WTC11 (cell line): ENCODE measurements at regions not wholly inside any gene's neighbourhood (a gene's known extent, or its start where the extent isn't known, plus 50 kb on each side); places are given as distances from the start of the nearest gene placed in this dataset.

Experiments
- ATAC-seq: fragments of 200-7000 bp; cut with Tn5 transposase; 2 replicates; pipeline ENCODE4 v1.10.0; 2021; ENCODE audit warnings: mild to moderate bottlenecking, moderate library complexity
- CTCF ChIA-PET: fragments of 300-600 bp; sonication (Branson Sonifier 250); formaldehyde crosslinking; loops from one replicate; lab custom pipeline; 2021; ENCODE audit warnings: antibody characterized with exemption; lab: Charles Lee
- POLR2A ChIA-PET: fragments of 350-600 bp; sonication (Branson Sonifier 250); formaldehyde crosslinking; loops from one replicate; lab custom pipeline; 2021; ENCODE audit warnings: antibody characterized with exemption; lab: Charles Lee
- DNase-seq: peaks from one replicate; pipeline ENCODE4 v3.0.0; 2021; ENCODE audit warnings: low spot score
- H3K27ac Mint-ChIP-seq: 2 replicates; pipeline ENCODE4 v1.8.0; 2021; ENCODE audit warnings: mixed read lengths
- H3K27me3 Mint-ChIP-seq: 2 replicates; pipeline ENCODE4 v1.8.0; 2021; ENCODE audit warnings: low read depth, mild to moderate bottlenecking, moderate library complexity, mixed read lengths
- H3K36me3 Mint-ChIP-seq: 2 replicates; pipeline ENCODE4 v1.8.0; 2021; ENCODE audit warnings: mixed read lengths
- H3K4me1 Mint-ChIP-seq: 2 replicates; pipeline ENCODE4 v1.8.0; 2022; ENCODE audit warnings: mixed read lengths
- H3K4me3 Mint-ChIP-seq: 2 replicates; pipeline ENCODE4 v1.8.0; 2021; ENCODE audit warnings: mild to moderate bottlenecking, moderate library complexity, mixed read lengths
- H3K9me3 Mint-ChIP-seq: 2 replicates; pipeline ENCODE4 v1.8.0; 2021; ENCODE audit warnings: mixed read lengths
- CBFB ChIP-seq: sonication (generic); formaldehyde crosslinking; IDR thresholded peaks from 2 replicates; pipeline ENCODE4 v1.8.1; 2022; ENCODE audit warnings: mild to moderate bottlenecking, low read depth, missing genetic modification reagents
- ELF4 ChIP-seq: sonication (generic); formaldehyde crosslinking; IDR thresholded peaks from 2 replicates; pipeline ENCODE4 v1.8.1; 2022; ENCODE audit warnings: low read depth, mild to moderate bottlenecking, moderate library complexity, missing genetic modification reagents
- ESRRA ChIP-seq: sonication (generic); formaldehyde crosslinking; IDR thresholded peaks from 2 replicates; pipeline ENCODE4 v1.8.1; 2022; ENCODE audit warnings: mild to moderate bottlenecking, missing genetic modification reagents, borderline replicate concordance
- ETV6 ChIP-seq: sonication (generic); formaldehyde crosslinking; IDR thresholded peaks from 2 replicates; pipeline ENCODE4 v1.8.1; 2022; ENCODE audit warnings: mild to moderate bottlenecking, missing genetic modification reagents
- GABPB1 ChIP-seq: sonication (generic); formaldehyde crosslinking; IDR thresholded peaks from 2 replicates; pipeline ENCODE4 v1.8.1; 2023; ENCODE audit warnings: mild to moderate bottlenecking, missing genetic modification reagents
- GTF2I ChIP-seq: fragments of 250-450 bp; sonication (Bioruptor Pico); conservative IDR thresholded peaks from 2 replicates; pipeline ENCODE4 v1.4.0; 2021; ENCODE audit warnings: mild to moderate bottlenecking
- MXD4 ChIP-seq: fragments of 250-450 bp; sonication (Bioruptor Pico); IDR thresholded peaks from 2 replicates; pipeline ENCODE4 v1.8.0; 2021; ENCODE audit warnings: mild to moderate bottlenecking, moderate library complexity, borderline replicate concordance
- NFYB ChIP-seq: sonication (generic); formaldehyde crosslinking; conservative IDR thresholded peaks from 2 replicates; pipeline ENCODE4 v1.8.0; 2022; ENCODE audit warnings: low read depth, missing genetic modification reagents
- OVOL2 ChIP-seq: fragments of 250-450 bp; sonication (Bioruptor Pico); IDR thresholded peaks from 2 replicates; pipeline ENCODE4 v1.9.0; 2021; ENCODE audit warnings: mild to moderate bottlenecking, borderline replicate concordance
- TF ChIP-seq, protein P1 (sequence below): sonication (generic); formaldehyde crosslinking; IDR thresholded peaks from 2 replicates; pipeline ENCODE4 v1.8.0; 2023; ENCODE audit warnings: missing genetic modification reagents, mild to moderate bottlenecking, borderline replicate concordance
- TF ChIP-seq, protein P2 (sequence below): sonication (generic); formaldehyde crosslinking; IDR thresholded peaks from 2 replicates; pipeline ENCODE4 v1.8.1; 2023; ENCODE audit warnings: mild to moderate bottlenecking, missing genetic modification reagents
- TF ChIP-seq, protein P3 (sequence below): sonication (generic); formaldehyde crosslinking; IDR thresholded peaks from 2 replicates; pipeline ENCODE4 v1.8.1; 2022; ENCODE audit warnings: low read depth, mild to moderate bottlenecking, moderate library complexity, missing genetic modification reagents, borderline replicate concordance
- TF ChIP-seq, protein P4 (sequence below): fragments of 250-450 bp; sonication (Bioruptor Pico); IDR thresholded peaks from 2 replicates; pipeline ENCODE4 v1.9.0; 2021; ENCODE audit warnings: moderate library complexity, mild to moderate bottlenecking, inconsistent platforms, borderline replicate concordance

DNA sequence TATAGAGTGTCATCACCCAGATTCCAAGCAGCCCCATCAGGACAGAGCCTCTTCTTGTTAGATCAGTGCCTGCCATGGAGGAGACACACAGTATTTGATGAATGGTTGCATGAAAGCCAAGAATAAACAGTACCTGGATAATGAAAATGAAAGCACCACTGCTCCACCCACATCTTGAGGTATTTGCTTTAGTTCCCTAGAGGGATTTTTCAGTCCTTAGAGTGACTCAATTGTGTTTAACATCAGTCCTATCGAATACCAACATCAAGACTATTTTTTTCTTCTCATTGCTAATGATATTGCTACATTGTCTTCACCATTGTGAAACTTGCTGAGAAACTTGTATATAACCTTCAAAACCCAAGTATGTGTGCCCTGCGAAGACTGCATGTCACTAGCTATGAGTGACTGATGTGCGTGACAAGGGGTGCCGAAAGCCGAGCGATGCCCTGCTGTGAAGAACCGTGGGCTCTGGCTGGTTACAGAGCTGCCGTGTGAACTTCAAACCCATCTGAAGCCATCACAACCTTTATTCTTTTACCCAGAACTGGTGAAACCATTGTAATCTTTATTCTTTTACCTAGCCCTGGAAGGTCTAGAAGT, 211.3 kb upstream of the FAT1 start (continued):
- TF ChIP-seq, protein P1, sequence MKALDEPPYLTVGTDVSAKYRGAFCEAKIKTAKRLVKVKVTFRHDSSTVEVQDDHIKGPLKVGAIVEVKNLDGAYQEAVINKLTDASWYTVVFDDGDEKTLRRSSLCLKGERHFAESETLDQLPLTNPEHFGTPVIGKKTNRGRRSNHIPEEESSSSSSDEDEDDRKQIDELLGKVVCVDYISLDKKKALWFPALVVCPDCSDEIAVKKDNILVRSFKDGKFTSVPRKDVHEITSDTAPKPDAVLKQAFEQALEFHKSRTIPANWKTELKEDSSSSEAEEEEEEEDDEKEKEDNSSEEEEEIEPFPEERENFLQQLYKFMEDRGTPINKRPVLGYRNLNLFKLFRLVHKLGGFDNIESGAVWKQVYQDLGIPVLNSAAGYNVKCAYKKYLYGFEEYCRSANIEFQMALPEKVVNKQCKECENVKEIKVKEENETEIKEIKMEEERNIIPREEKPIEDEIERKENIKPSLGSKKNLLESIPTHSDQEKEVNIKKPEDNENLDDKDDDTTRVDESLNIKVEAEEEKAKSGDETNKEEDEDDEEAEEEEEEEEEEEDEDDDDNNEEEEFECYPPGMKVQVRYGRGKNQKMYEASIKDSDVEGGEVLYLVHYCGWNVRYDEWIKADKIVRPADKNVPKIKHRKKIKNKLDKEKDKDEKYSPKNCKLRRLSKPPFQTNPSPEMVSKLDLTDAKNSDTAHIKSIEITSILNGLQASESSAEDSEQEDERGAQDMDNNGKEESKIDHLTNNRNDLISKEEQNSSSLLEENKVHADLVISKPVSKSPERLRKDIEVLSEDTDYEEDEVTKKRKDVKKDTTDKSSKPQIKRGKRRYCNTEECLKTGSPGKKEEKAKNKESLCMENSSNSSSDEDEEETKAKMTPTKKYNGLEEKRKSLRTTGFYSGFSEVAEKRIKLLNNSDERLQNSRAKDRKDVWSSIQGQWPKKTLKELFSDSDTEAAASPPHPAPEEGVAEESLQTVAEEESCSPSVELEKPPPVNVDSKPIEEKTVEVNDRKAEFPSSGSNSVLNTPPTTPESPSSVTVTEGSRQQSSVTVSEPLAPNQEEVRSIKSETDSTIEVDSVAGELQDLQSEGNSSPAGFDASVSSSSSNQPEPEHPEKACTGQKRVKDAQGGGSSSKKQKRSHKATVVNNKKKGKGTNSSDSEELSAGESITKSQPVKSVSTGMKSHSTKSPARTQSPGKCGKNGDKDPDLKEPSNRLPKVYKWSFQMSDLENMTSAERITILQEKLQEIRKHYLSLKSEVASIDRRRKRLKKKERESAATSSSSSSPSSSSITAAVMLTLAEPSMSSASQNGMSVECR (CRISPR knock-in tag), result no peak

DNA sequence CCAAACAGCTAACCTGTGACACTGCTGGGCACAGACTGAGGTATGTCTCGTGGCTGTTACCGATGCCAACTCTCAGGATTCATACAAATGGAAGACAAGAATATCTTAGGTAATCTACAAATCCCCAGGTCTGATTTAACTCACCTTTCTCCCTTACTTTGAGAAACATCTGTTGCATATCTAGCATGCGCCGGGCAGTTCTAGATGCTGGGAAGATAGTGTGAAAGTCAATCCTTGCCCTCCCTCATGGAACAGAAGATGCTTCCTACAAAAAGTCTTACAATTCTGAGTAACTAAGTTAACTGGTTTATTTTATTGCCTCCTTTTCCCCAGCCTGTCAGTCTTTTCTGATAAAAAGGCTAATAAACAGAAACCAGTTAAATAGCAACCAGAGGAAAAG, 212.2 kb upstream of the FAT1 start:
- no peak for DNase-seq
- Mint-ChIP-seq H3K4me3 (no peak overlapping the region), H3K27me3 (no peaks in the 10 kb centered on the region), H3K27ac (no peak overlapping the region), H3K9me3 (no peaks in the 10 kb centered on the region), H3K36me3 (no peaks in the 10 kb centered on the region), H3K4me1 (peaks cover 7% of the 10 kb centered on the region)
- CTCF ChIA-PET, result no interaction called here
- TF ChIP-seq, protein P2, sequence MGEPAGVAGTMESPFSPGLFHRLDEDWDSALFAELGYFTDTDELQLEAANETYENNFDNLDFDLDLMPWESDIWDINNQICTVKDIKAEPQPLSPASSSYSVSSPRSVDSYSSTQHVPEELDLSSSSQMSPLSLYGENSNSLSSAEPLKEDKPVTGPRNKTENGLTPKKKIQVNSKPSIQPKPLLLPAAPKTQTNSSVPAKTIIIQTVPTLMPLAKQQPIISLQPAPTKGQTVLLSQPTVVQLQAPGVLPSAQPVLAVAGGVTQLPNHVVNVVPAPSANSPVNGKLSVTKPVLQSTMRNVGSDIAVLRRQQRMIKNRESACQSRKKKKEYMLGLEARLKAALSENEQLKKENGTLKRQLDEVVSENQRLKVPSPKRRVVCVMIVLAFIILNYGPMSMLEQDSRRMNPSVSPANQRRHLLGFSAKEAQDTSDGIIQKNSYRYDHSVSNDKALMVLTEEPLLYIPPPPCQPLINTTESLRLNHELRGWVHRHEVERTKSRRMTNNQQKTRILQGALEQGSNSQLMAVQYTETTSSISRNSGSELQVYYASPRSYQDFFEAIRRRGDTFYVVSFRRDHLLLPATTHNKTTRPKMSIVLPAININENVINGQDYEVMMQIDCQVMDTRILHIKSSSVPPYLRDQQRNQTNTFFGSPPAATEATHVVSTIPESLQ (CRISPR knock-in tag), result no peak
- TF ChIP-seq, protein P3, sequence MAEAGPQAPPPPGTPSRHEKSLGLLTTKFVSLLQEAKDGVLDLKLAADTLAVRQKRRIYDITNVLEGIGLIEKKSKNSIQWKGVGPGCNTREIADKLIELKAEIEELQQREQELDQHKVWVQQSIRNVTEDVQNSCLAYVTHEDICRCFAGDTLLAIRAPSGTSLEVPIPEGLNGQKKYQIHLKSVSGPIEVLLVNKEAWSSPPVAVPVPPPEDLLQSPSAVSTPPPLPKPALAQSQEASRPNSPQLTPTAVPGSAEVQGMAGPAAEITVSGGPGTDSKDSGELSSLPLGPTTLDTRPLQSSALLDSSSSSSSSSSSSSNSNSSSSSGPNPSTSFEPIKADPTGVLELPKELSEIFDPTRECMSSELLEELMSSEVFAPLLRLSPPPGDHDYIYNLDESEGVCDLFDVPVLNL (CRISPR knock-in tag), result no peak
- TF ChIP-seq NFYB (CRISPR knock-in tag) (no peak), OVOL2 (no peak), ETV6 (CRISPR knock-in tag) (no peak)
- POLR2A ChIA-PET, result no interaction called here
- no peak for ATAC-seq

DNA sequence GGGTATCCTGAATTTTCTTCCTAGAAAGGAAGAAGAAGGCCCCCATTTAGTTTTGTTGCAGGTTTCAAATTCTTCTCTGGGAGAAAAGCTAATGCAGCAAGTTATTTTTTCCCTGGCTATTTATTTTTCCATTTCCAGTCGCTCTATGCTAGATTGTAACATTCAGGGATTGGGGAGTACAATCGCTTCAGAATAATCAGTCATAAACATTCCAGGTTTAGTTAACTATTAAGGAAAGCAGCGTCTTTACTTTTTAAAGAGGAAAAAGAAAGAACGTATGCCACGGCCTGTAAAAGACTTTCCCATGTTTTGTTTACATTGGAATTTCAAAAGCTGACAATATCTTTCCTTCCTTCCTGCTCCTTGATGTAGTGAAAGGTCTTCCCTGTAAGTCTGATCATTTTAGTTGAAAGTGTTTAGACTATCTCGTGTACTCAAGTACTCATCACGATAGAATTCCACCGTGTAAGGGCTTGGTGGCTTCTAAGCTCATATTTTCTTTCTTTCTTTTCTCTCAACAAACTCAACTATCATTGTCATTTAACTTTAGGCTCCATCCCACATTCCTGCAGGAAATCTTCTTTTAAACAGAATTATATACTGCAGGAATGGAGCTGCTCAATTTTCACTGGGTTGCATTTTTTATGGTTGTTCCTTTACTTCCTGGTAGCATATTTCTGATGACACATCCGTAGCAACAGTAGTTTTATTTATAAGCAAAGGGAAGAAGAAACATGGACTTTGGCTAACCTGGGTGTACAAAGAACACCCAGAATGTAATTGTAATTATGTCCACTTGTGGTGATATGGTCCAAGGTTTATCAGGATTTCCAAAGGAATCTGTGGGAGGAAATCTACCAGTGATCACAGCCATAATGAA, 213.1 kb upstream of the FAT1 start:
- ATAC-seq, result no peak
- POLR2A ChIA-PET, result no interaction called here

DNA sequence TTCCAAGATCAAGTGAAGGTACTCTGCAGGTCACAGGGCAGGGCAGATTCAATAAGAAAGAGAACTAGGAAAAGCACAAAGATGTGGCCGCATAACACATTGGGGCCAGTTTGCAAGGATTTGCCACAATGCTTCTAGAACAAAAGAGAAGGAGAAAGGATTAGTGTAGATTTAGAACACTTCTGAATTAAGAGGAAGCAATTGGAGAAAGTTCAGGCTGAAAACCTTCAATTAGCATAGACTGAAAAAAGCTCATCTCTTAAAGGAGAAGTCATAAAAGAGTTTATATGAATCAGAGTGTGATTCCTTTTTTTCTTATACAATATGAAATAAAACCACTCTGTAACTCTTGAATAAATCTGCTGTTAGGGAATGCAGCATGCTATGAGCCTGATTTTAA, 215.6 kb upstream of the FAT1 start:
- TF ChIP-seq MXD4 (no peak), CBFB (CRISPR knock-in tag) (no peak), ELF4 (CRISPR knock-in tag) (no peak), GTF2I (CRISPR knock-in tag) (no peak)
- TF ChIP-seq, protein P4, sequence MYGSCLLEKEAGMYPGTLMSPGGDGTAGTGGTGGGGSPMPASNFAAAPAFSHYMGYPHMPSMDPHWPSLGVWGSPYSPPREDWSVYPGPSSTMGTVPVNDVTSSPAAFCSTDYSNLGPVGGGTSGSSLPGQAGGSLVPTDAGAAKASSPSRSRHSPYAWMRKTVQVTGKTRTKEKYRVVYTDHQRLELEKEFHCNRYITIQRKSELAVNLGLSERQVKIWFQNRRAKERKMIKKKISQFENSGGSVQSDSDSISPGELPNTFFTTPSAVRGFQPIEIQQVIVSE, result no peak
- TF ChIP-seq, protein P3 (CRISPR knock-in tag), result no peak
- TF ChIP-seq, all 79 proteins: peak for 0
- H3K27me3 Mint-ChIP-seq, result no peaks in the 10 kb centered on the region
- H3K27ac Mint-ChIP-seq, result no peak overlapping the region
- DNase-seq (no peak), ATAC-seq (no peak; the same call in 1 of the 2 replicates)
- H3K36me3 Mint-ChIP-seq, result no peaks in the 10 kb centered on the region
- ChIA-PET CTCF (interaction anchor here (1.0 kb wide), 1 partner anchor 441 kb away, joined by 3 read pairs; no protein-coding TSS in a partner anchor), POLR2A (no interaction called here)
- peaks cover 12% of the 10 kb centered on the region for H3K4me1 Mint-ChIP-seq
- no peak overlapping the region for H3K4me3 Mint-ChIP-seq
- no peaks in the 10 kb centered on the region for H3K9me3 Mint-ChIP-seq

More for the DNA sequence above, 213.1 kb upstream of the FAT1 start:
- Mint-ChIP-seq H3K4me1 (peaks cover 7% of the 10 kb centered on the region), H3K36me3 (no peaks in the 10 kb centered on the region), H3K27ac (no peak overlapping the region), H3K4me3 (no peak overlapping the region), H3K27me3 (no peaks in the 10 kb centered on the region), H3K9me3 (no peaks in the 10 kb centered on the region)
- no peak for DNase-seq
- CTCF ChIA-PET, result no interaction called here
- TF ChIP-seq GABPB1 (peak; percentile 73), ESRRA (CRISPR knock-in tag) (no peak)
